HG03066 (cell line): ENCODE measurements at regions not wholly inside any gene's neighbourhood (a gene's known extent, or its start where the extent isn't known, plus 50 kb on each side); places are given as distances from the start of the nearest gene placed in this dataset.
"Not testable (repeated sequence)": the region's sequence is repeated elsewhere in the genome, so short reads cannot be mapped to it uniquely, and the experiment has no call there.

ENCODE experiments used
- ATAC-seq: cut with Tn5 transposase; IDR thresholded peaks from one replicate; pipeline ENCODE4 v1.9.1; 2021; ENCODE audit warnings: low read depth; ENCODE audit not compliant: unreplicated experiment

DNA sequence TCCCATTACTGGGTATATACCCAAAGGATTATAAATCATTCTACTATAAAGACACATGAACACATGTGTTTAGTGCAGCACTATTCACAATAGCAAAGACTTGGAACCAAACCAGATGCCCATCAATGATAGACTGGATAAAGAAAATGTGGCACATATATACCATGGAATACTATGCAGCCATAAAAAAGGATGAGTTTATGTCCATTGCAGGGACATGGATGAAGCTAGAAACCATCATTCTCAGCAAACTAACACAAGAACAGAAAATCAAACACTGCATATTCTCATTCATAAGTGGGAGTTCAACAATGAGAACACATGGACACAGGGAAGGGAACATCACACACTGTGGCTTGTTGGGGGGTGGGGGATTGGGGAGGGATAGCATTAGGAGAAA is 225.2 kb upstream of the PRDM1 start:
- ATAC-seq, result not testable (repeated sequence)

DNA sequence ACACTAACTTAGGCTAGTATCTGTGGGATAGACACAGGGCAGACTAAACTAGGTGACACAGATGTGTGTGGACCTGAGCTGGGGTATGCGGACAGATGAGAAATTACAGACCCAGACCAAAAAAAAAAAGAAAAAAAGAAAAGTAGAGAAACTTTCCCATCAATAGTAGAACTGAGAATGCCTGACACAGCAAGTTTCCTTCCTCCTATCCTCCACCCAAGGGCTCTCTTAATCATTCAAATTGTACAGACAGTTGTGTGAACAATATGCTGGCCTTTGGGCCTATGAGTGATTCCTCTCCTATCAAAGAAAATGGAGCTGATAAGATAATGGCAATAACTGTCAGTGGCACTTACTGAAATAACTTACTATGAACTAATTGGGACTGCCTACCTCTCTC is 226.7 kb upstream of the PRDM1 start:
- ATAC-seq, result no peak

DNA sequence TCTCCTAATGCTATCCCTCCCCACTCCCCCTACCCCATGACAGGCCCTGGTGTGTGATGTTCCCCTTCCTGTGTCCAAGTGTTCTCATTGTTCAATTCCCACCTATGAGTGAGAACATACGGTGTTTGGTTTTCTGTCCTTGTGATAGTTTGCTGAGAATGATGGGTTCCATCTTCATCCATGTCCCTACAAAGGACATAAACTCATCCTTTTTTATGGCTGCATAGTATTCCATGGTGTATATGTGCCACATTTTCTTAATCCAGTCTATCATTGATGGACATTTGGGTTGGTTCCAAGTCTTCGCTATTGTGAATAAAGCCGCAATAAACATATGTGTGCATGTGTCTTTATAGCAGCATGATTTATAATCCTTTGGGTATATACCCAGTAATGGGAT is 227.5 kb upstream of the PRDM1 start:
- ATAC-seq, result not testable (repeated sequence)

- no peak for ATAC-seq
Measured at GRCh38 chr6:105855433-105855832, 230.7 kb upstream of the PRDM1 start.

- not testable (repeated sequence) for ATAC-seq
Measured at GRCh38 chr6:105853979-105854378, 232.2 kb upstream of the PRDM1 start.

GRCh38 chr6:105851606-105852005 is 234.5 kb upstream of the PRDM1 start:
- ATAC-seq, result no peak

GRCh38 chr6:105851113-105851580 is 235.0 kb upstream of the PRDM1 start:
- ATAC-seq, result no peak

GRCh38 chr6:105850261-105851112 is 235.6 kb upstream of the PRDM1 start:
- no peak for ATAC-seq

DNA sequence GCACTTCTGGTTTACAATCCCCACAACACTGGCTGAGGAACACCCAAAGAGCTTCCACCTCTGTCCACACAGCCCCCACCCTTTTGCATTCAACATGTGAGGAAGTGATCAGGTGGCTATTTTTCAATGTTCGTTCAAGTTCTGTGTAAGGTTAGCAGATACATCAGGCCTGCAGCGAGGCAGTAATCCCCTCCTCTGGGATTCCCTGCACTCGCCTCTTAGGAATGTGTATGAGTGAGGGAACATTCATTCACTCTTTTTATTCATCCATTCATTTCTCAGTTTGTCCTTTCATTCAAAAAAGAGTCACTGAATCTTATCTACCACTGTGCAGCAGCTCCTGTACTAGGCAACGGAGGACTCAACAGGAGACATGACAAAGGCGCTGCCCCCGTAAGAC is 236.4 kb upstream of the PRDM1 start:
- ATAC-seq, result no peak

GRCh38 chr6:105847433-105847832 is 238.7 kb upstream of the PRDM1 start:
- ATAC-seq, result no peak

DNA sequence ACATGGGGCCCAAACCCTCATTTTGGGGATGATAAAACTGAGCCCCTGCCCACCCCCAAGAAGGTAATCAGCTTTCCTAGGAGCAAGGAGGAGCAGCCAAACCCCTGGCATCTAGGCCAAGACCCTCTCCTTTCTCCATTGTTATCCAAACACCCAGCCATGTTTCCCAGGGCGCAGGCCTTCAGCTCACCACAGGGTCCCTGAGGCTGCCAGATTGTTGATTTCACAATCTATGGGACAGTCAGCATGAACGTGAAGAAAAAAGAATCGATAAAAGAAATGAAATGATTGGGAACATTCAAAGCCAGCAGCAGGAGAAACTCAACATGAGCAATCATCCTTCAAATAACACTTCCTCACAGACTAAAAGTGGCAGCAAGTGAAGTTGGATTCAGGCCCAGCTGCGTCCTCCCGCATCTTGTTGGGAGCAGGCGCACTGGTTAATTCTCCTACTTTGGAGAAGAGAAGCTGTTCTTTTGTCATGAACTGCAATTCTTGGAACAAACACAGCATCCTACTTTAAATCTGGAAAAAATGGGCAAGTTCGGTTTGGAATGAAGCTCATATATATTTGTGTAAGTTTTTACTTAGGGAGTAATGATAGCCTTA is 241.8 kb upstream of the PRDM1 start:
- no peak for ATAC-seq

DNA sequence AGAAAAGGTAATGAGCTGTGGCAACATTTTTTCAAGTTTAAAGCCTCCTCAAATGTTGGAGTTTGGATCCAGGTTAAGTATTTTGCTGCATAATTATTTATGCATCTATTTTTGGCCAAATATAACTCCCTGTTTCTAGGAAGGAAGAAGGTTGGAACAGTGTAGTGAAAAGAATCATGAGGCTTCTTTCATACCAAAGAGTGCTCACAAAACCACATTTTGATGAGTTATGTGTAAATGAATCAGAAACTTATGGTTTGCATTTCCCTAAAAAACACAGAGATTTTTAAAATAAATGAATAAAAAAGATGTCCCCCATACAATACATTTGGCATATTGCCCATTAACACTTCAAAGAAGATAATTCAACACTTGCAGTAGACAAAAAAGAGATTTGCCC is 246.9 kb upstream of the PRDM1 start:
- no peak for ATAC-seq

GRCh38 chr6:105838171-105838570 is 248.0 kb upstream of the PRDM1 start:
- no peak for ATAC-seq

- ATAC-seq, result no peak
Measured at GRCh38 chr6:105836889-105837288, 249.2 kb upstream of the PRDM1 start.

DNA sequence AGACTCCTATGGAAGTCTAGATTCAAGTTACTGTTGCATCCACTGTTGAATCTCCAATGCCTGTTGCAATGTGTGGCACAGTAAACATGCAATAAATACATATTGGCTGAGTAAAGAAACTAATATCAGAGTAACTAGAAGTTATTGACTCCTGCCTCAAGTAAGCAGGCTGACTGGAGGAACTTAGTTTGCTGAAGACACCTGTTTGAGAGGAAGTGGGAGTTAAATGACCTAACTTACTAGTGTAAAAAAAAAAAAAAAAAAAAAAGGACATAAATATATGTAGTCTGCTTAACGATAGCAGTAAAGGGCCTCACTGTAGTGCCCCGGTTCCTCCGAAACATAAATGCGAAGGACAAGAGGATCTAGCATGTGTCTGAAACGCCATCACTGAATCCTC is 249.8 kb upstream of the PRDM1 start:
- no peak for ATAC-seq

- no peak for ATAC-seq
Measured at GRCh38 chr6:105835373-105835772, 250.8 kb upstream of the PRDM1 start.

DNA sequence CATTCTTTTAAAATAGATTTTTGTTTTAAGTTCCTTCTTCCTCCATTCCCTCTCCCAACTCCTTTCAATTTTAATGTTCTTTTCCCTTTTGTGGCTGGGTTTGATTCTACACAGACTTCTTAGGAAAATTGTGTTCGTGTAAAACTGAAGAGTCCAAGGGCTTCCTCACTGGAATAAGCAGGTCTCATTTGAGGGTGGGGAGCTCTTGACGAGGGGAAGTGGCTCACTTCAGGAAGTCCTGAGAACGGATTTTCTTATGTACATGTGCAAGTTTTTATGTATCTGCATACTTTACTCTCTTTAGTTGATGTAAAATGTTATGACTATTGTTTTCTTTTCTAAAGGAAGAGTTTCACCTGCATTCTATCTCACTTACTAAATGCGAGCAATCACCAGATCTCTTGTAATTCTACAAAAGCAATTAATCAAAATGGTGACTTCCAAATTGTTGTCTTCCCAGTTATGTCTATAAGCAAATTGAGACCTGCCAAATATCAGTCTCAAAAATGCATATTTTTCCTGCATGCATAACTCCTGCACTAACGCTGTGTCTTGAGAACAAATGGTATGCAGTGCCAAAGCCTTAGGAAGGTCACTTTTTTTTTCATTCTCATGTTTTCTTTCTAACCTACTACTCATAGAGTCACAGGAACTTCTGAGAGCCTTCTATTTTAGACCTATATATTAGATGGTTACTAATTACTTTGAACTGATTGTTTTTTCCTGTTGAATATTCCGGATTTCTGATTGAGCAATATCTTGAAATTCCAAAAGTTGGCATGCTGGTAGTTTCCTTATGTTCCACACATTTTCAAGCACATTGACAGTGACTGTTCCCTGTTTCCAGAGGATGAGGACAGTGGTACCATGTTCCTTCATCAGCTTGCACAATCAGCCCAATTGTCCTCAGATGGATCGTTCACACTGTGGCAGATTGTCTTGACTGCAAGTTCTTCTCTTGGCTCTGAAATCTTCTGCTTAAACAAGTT is 251.9 kb upstream of the PRDM1 start:
- ATAC-seq, result no peak

DNA sequence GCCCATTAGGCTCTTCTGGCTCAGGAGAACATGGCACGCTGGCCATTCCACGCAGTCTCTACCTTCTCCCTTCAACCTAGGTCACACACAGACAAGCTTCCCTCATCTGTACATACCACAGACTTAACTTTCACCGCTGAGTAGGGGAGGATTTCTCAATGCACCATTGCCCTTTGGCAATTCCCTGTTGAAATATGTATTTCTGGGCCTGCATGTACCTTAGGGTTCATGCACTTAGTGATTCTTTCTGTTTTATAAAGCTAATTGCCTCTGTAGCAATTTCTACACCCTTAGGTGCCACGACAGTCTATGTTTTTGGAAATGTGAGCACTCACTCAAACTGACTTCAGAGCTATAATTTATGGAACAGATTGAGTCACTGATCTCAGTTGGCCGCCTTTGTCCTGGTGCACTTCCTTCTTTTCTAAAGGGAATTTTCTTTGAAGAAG is 253.8 kb upstream of the PRDM1 start:
- no peak for ATAC-seq

- ATAC-seq, result no peak
Measured at GRCh38 chr6:105831311-105832097, 254.6 kb upstream of the PRDM1 start.

DNA sequence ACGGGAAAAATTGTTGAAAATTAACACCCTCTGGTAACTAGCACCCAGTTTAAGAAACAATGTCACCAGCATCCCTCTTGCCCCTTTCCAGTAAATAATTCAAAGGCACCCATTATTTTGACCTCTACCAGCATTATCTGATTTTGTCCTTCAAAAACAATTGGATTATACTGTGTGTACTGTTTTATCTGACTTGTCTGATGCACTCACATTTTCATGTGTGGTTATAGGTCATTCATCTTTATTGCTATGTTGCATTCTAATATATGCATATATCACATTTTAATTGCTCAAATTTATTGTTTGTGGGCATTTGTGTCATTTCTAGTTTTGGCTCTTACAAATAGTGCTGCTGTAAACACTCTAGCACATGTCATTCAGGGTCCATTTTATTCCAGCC is 260.9 kb upstream of the PRDM1 start:
- ATAC-seq, result no peak
